Adrenal gland (tissue), 5 donors: ENCODE measurements at regions not wholly inside any gene's neighbourhood (a gene's known extent, or its start where the extent isn't known, plus 50 kb on each side); places are given as distances from the start of the nearest gene placed in this dataset.

ENCODE experiments used
- POLR2A ChIP-seq, 2 donors: fragments of 450-650 bp; IDR thresholded peaks; one replicate each; pipeline ENCODE4 v1.6.1; 2017; ENCODE audit warnings: antibody characterized with exemption in 2 of 2, mild to moderate bottlenecking in 2 of 2, moderate library complexity in 1 of 2
- TF ChIP-seq, protein P1 (sequence below), 6 experiments: fragments of 450-650 bp in 4 of 6; fragments of 200-600 bp in 2 of 6; sonication (generic) in 1 of 6; IDR thresholded peaks; 1 replicate in 5 of 6; 2 replicates in 1 of 6; pipeline versions ENCODE4 v1.5.1 to v1.8.0; 2016 to 2021; ENCODE audit warnings: antibody characterized with exemption in 6 of 6, mild to moderate bottlenecking in 2 of 6, moderate library complexity in 1 of 6
- donor health status: DM: no; HTN: no; CAD: no.

DNA sequence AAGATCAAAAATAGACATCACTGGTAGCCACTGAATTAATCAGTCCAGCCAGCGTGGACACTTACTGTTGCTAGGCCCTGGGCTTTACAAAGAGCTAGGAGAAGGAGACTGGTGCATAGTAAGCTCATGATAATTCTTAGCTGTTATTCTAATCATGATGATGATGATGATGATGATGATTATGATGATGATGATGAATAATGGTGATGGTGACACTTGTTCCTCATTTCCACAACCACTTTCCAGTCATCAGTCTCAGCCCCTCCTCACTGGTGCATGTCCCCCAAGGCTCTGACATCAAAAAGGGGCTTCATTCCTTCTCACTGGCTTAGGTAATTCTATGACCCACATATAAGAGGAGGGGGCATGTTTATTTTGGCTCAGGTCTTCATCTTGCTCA lies 701.0 kb downstream of the PTPRU start:
- TF ChIP-seq, protein P1, sequence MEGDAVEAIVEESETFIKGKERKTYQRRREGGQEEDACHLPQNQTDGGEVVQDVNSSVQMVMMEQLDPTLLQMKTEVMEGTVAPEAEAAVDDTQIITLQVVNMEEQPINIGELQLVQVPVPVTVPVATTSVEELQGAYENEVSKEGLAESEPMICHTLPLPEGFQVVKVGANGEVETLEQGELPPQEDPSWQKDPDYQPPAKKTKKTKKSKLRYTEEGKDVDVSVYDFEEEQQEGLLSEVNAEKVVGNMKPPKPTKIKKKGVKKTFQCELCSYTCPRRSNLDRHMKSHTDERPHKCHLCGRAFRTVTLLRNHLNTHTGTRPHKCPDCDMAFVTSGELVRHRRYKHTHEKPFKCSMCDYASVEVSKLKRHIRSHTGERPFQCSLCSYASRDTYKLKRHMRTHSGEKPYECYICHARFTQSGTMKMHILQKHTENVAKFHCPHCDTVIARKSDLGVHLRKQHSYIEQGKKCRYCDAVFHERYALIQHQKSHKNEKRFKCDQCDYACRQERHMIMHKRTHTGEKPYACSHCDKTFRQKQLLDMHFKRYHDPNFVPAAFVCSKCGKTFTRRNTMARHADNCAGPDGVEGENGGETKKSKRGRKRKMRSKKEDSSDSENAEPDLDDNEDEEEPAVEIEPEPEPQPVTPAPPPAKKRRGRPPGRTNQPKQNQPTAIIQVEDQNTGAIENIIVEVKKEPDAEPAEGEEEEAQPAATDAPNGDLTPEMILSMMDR (IDR thresholded peaks at IDR 0.05), result no peak
- no peak for TF ChIP-seq POLR2A (IDR thresholded peaks at IDR 0.05)
